HCT116 (cell line): ENCODE measurements at regions not wholly inside any gene's neighbourhood (a gene's known extent, or its start where the extent isn't known, plus 50 kb on each side); places are given as distances from the start of the nearest gene placed in this dataset.

Experiments
- ATAC-seq: fragments of 200-7000 bp; cut with Tn5 transposase; 2 replicates; pipeline ENCODE4 v1.9.1; 2020; ENCODE audit warnings: mild to moderate bottlenecking, moderate library complexity
- BruUV-seq: library from RNA; stranded (reverse); fragments of 400-500 nt; replicated peaks from 2 replicates; lab custom pipeline; 2021; lab: Mats Ljungman, UMichigan
- CTCF ChIA-PET: fragments of 300-600 bp; sonication (Branson Sonifier 250); formaldehyde crosslinking; loops from one replicate; lab custom pipeline; 2021; ENCODE audit warnings: antibody characterized with exemption; lab: Charles Lee
- POLR2A ChIA-PET: fragments of 300-600, 350-600 bp; sonication (Branson Sonifier 250); formaldehyde crosslinking; loops from one replicate; lab custom pipeline; 2021; ENCODE audit warnings: antibody characterized with exemption; lab: Charles Lee
- RAD21 ChIA-PET, 2 experiments: fragments of 300-600 bp; sonication (Branson Sonifier 250); formaldehyde crosslinking; loops; one replicate each; lab custom pipeline; 2023; ENCODE audit warnings: low total read pairs in 2 of 2; ENCODE audit not compliant: uncharacterized antibody in 2 of 2, unreplicated experiment in 2 of 2, low non-redundant PET in 1 of 2; lab: Charles Lee
- DNase-seq: peaks from one replicate; pipeline ENCODE4 v3.0.0-alpha.2; 2010; ENCODE audit warnings: low read depth, low spot score
- H2AFZ ChIP-seq: fragments of 200-600 bp; shearing (Covaris generic), sonication (generic); 2 replicates; pipeline ENCODE4 v1.6.1; 2017; ENCODE audit warnings: low read depth, mixed run types, mixed read lengths, antibody characterized with exemption, low read length; ENCODE audit not compliant: poor library complexity, severe bottlenecking
- H3K27ac ChIP-seq: 2 replicates; pipeline ENCODE4 v1.5.1; 2012; ENCODE audit warnings: low read depth, low read length
- H3K27me3 ChIP-seq: fragments of 200-600 bp; sonication (generic); 2 replicates; pipeline ENCODE4 v1.6.1; 2016; ENCODE audit warnings: mixed run types, low read length, mixed read lengths; ENCODE audit not compliant: insufficient read depth
- H3K36me3 ChIP-seq, 2 experiments: fragments of 200-500 bp in 1 of 2; fragments of 200-600 bp in 1 of 2; sonication (Bioruptor generic) in 1 of 2; sonication (generic) in 1 of 2; 2 replicates each; pipeline versions ENCODE4 v1.5.1 to v1.6.1; 2014 to 2016; ENCODE audit warnings: low read length in 2 of 2, inconsistent platforms in 1 of 2, mixed read lengths in 1 of 2, mixed run types in 1 of 2; ENCODE audit not compliant: insufficient read depth in 2 of 2, control insufficient read depth in 1 of 2
- H3K4me1 ChIP-seq, 2 experiments: fragments of 200-600 bp in 1 of 2; sonication (generic) in 1 of 2; 2 replicates each; pipeline versions ENCODE4 v1.5.1 to v1.6.1; 2012 to 2017; ENCODE audit warnings: low read length in 2 of 2, inconsistent platforms in 1 of 2, mild to moderate bottlenecking in 1 of 2, mixed read lengths in 1 of 2, mixed run types in 1 of 2, moderate library complexity in 1 of 2; ENCODE audit not compliant: insufficient read depth in 2 of 2, control insufficient read depth in 1 of 2
- H3K4me2 ChIP-seq: fragments of 200-600 bp; sonication (generic); 2 replicates; pipeline ENCODE4 v1.6.1; 2017; ENCODE audit warnings: mixed run types, low read length, mixed read lengths
- H3K4me3 ChIP-seq, 2 experiments: fragments of 200-600 bp in 1 of 2; sonication (generic) in 1 of 2; replicated peaks in 1 of 2; 2 replicates each; pipeline ENCODE4 v1.5.1; 2011 to 2016; ENCODE audit warnings: low read length in 2 of 2, control low read depth in 1 of 2, low read depth in 1 of 2, mild to moderate bottlenecking in 1 of 2, mixed read lengths in 1 of 2, mixed run types in 1 of 2
- H3K79me2 ChIP-seq: fragments of 200-600 bp; sonication (generic); 2 replicates; pipeline ENCODE4 v1.6.1; 2017; ENCODE audit warnings: mild to moderate bottlenecking, mixed run types, low read length, moderate library complexity, mixed read lengths; ENCODE audit not compliant: insufficient read depth
- H3K9ac ChIP-seq: fragments of 200-600 bp; sonication (generic); 2 replicates; pipeline ENCODE4 v1.6.1; 2016; ENCODE audit warnings: low read length, mixed read lengths
- H3K9me2 ChIP-seq: fragments of 200-600 bp; sonication (generic), shearing (Covaris generic); 2 replicates; pipeline ENCODE4 v1.6.1; 2017; ENCODE audit warnings: mixed run types, mild to moderate bottlenecking, moderate library complexity; ENCODE audit not compliant: insufficient read depth
- H3K9me3 ChIP-seq, 2 experiments: fragments of 200-500 bp in 1 of 2; fragments of 200-600 bp in 1 of 2; sonication (Bioruptor generic) in 1 of 2; sonication (generic) in 1 of 2; 2 replicates each; pipeline ENCODE4 v1.6.1; 2014 to 2017; ENCODE audit warnings: low read length in 2 of 2, mixed read lengths in 2 of 2, inconsistent platforms in 1 of 2, low read depth in 1 of 2, mild to moderate bottlenecking in 1 of 2, mixed run types in 1 of 2, moderate library complexity in 1 of 2; ENCODE audit not compliant: control insufficient read depth in 1 of 2, insufficient read depth in 1 of 2
- H4K20me1 ChIP-seq: fragments of 200-600 bp; sonication (generic), shearing (Covaris generic); 2 replicates; pipeline ENCODE4 v1.6.1; 2017; ENCODE audit warnings: mixed run types, mild to moderate bottlenecking, moderate library complexity; ENCODE audit not compliant: insufficient read depth
- CEBPB ChIP-seq: IDR thresholded peaks from 2 replicates; pipeline ENCODE4 v1.6.1; 2012; ENCODE audit warnings: low read depth
- EGR1 ChIP-seq: IDR thresholded peaks from 2 replicates; pipeline ENCODE4 v1.6.1; 2012; ENCODE audit warnings: low read depth
- EZH2 ChIP-seq: fragments of 200-600 bp; sonication (generic); IDR thresholded peaks from 2 replicates; pipeline ENCODE4 v1.6.1; 2017; ENCODE audit warnings: antibody characterized with exemption, mixed run types
- FOSL1 ChIP-seq: IDR thresholded peaks from 2 replicates; pipeline ENCODE4 v1.6.1; 2012; ENCODE audit warnings: low read depth
- JUND ChIP-seq: IDR thresholded peaks from 2 replicates; pipeline ENCODE4 v1.6.1; 2012
- MAX ChIP-seq: IDR thresholded peaks from 2 replicates; pipeline ENCODE4 v1.6.1; 2012
- POLR2AphosphoS5 ChIP-seq: IDR thresholded peaks from 2 replicates; pipeline ENCODE4 v1.6.1; 2011; ENCODE audit warnings: mild to moderate bottlenecking, low read depth, low read length, moderate library complexity
- RAD21 ChIP-seq: IDR thresholded peaks from 2 replicates; pipeline ENCODE4 v1.6.1; 2012; ENCODE audit warnings: low read depth, mild to moderate bottlenecking
- REST ChIP-seq: IDR thresholded peaks from 2 replicates; pipeline ENCODE4 v1.6.1; 2012; ENCODE audit warnings: low read depth
- SP1 ChIP-seq: IDR thresholded peaks from 2 replicates; pipeline ENCODE4 v1.6.1; 2012; ENCODE audit warnings: low read depth
- SRF ChIP-seq: IDR thresholded peaks from 2 replicates; pipeline ENCODE4 v1.6.1; 2012; ENCODE audit warnings: low read depth
- intact Hi-C: fragments of 100-400 bp; cut with micrococcal nuclease; formaldehyde crosslinking; loops from 2 replicates; pipeline ENCODE4 v1.10.0; 2022

- no peak for DNase-seq
- no peaks in the 10 kb centered on the region for H3K4me1 ChIP-seq
- H4K20me1 ChIP-seq = no peaks in the 10 kb centered on the region
- H3K4me2 ChIP-seq = no peak overlapping the region
- intact Hi-C loops = no loop called here
- RAD21 ChIA-PET = no interaction called here
- TF ChIP-seq MAX (no peak), JUND (no peak), EZH2 (no peak), SRF (no peak), RAD21 (no peak), FOSL1 (no peak), EGR1 (no peak), CEBPB (no peak)
- TF ChIP-seq, all 23 proteins: peak for 0
- Histone ChIP-seq H3K36me3 (no peaks in the 10 kb centered on the region), H3K27ac (no peak overlapping the region), H3K9me3 (peaks cover 0 to 17% of the 10 kb centered on the region in 2 experiments; a peak in 2 of 4 replicates), H3K27me3 (no peaks in the 10 kb centered on the region), H3K9ac (no peak overlapping the region), H3K9me2 (no peaks in the 10 kb centered on the region), H3K79me2 (no peaks in the 10 kb centered on the region), H3K4me3 (no peak overlapping the region), H2AFZ (no peak overlapping the region)
- ATAC-seq = no peak
- POLR2A ChIA-PET = no interaction called here
- no TSS peak for BruUV-seq
- CTCF ChIA-PET = no interaction called here
These were observed 220.7 kb upstream of the KCNJ16 start for GRCh38 chr17:69854225-69854780.

- CTCF ChIA-PET = no interaction called here
- Histone ChIP-seq H3K9me3 (peaks cover 0 to 36% of the 10 kb centered on the region in 2 experiments; a peak in 2 of 4 replicates), H3K27me3 (no peaks in the 10 kb centered on the region), H3K9me2 (no peaks in the 10 kb centered on the region), H3K4me2 (no peak overlapping the region), H3K4me1 (no peaks in the 10 kb centered on the region; a peak in 1 of 4 replicates), H4K20me1 (no peaks in the 10 kb centered on the region), H3K36me3 (no peaks in the 10 kb centered on the region), H3K79me2 (no peaks in the 10 kb centered on the region), H2AFZ (no peak overlapping the region), H3K9ac (no peak overlapping the region), H3K27ac (no peak overlapping the region), H3K4me3 (no peak overlapping the region)
- intact Hi-C loops = no loop called here
- no peak for DNase-seq
- ATAC-seq = no peak
- no TSS peak for BruUV-seq
- RAD21 ChIA-PET = no interaction called here
- POLR2A ChIA-PET = interaction anchor here (1.4 kb wide), 1 partner anchor 18 kb away, joined by 3 read pairs; no protein-coding TSS in a partner anchor
- TF ChIP-seq FOSL1 = no peak
- TF ChIP-seq SP1 = no peak
- TF ChIP-seq POLR2AphosphoS5 = no peak
- TF ChIP-seq RAD21 = no peak
- TF ChIP-seq REST = no peak
These were observed 218.1 kb upstream of the KCNJ16 start for GRCh38 chr17:69856946-69857345.
